WI38 (cell line): ENCODE measurements at regions not wholly inside any gene's neighbourhood (a gene's known extent, or its start where the extent isn't known, plus 50 kb on each side); places are given as distances from the start of the nearest gene placed in this dataset.

Experiments
- H3K4me3 ChIP-seq: 2 replicates; pipeline ENCODE4 v1.5.1; 2011; ENCODE audit warnings: low read depth, mild to moderate bottlenecking, control low read depth, low read length
- CTCF ChIP-seq: IDR thresholded peaks from 2 replicates; pipeline ENCODE4 v1.5.1; 2012; ENCODE audit warnings: low read depth, mild to moderate bottlenecking, control low read depth, low read length

GRCh38 chrX:40291553-40291952, 193.8 kb upstream of the BCOR start:
- H3K4me3 ChIP-seq, result no peak overlapping the region
- TF ChIP-seq CTCF, result no peak

DNA sequence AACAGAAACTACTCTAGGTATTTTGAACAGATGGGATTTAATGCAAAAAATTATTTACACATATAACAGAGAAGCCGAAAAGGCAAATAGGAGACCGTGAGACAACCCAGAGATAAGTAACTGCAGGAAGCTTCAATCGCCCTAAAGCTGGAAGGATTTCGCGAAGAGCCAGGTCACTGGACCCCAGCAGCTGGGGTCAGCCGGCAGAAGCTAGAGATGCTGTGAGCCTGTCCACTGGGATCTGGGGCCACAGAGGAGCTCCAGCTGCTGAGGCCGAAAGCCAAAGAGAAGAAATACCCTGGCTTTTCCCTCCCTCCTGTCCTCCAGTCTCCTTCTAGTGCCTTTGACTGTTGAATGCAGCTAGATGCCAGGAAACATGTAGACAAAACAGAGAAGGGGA, 192.8 kb upstream of the BCOR start:
- TF ChIP-seq CTCF, result no peak
- H3K4me3 ChIP-seq, result no peak overlapping the region

GRCh38 chrX:40285876-40286275, 188.1 kb upstream of the BCOR start:
- no peak for TF ChIP-seq CTCF
- H3K4me3 ChIP-seq, result no peak overlapping the region

- TF ChIP-seq CTCF, result no peak
- H3K4me3 ChIP-seq, result no peak overlapping the region
Observed at GRCh38 chrX:40284852-40285251, 187.1 kb upstream of the BCOR start.

DNA sequence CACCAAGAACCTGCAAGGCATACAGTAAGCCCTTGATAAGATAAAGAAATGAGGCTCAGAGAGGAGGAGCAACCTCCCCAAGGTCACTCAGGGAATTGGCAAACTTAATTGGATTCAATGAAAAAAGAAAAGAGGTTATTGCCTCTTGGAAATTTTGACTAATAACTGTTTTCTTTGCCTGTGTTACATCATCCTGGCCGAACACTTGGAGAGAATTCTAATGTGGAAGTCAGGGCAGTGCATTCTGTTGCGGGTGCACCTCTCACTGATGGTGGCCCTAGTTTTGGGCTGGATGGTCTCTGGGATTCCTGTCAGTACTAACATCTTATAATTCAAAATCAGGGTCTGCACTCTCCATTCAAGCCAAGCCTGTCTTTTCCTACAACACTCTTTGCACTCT, 186.2 kb upstream of the BCOR start:
- H3K4me3 ChIP-seq, result no peak overlapping the region
- no peak for TF ChIP-seq CTCF

- H3K4me3 ChIP-seq, result no peak overlapping the region
- TF ChIP-seq CTCF, result no peak
Observed at GRCh38 chrX:40282946-40283660, 185.3 kb upstream of the BCOR start.

GRCh38 chrX:40282348-40282747, 184.6 kb upstream of the BCOR start:
- TF ChIP-seq CTCF, result no peak
- no peak overlapping the region for H3K4me3 ChIP-seq
